OCI-LY3 (cell line): ENCODE measurements at regions not wholly inside any gene's neighbourhood (a gene's known extent, or its start where the extent isn't known, plus 50 kb on each side); places are given as distances from the start of the nearest gene placed in this dataset.
A peak's percentile ranks its signal among the peaks of the same experiment; 100 is the strongest.

Source experiments
- H2AFZ ChIP-seq: fragments of 200-600, 300-600 bp; shearing (Covaris generic); 2 replicates; pipeline ENCODE4 v1.6.0; 2014; ENCODE audit warnings: antibody characterized with exemption, low read depth, low read length
- H3K27ac ChIP-seq: fragments of 200-600, 300-600 bp; sonication (generic); 2 replicates; pipeline ENCODE4 v1.5.1; 2014; ENCODE audit warnings: mild to moderate bottlenecking, low read length, moderate library complexity, mixed read lengths
- H3K27me3 ChIP-seq: fragments of 200-600, 300-600 bp; sonication (generic); 2 replicates; pipeline ENCODE4 v1.6.1; 2014; ENCODE audit warnings: low read depth, low read length, mixed read lengths
- H3K36me3 ChIP-seq: fragments of 200-600, 300-600 bp; sonication (generic); replicated peaks from 2 replicates; pipeline ENCODE3; 2014; ENCODE audit warnings: low read depth, low read length, mixed read lengths
- H3K4me1 ChIP-seq: fragments of 300-600, 200-600 bp; sonication (generic); 2 replicates; pipeline ENCODE4 v1.6.1; 2014; ENCODE audit warnings: low read length, mixed read lengths
- H3K4me2 ChIP-seq: fragments of 200-600, 300-600 bp; sonication (generic); 2 replicates; pipeline ENCODE4 v1.6.1; 2014; ENCODE audit warnings: low read length, mixed read lengths
- H3K4me3 ChIP-seq: fragments of 300-600, 200-600 bp; sonication (generic); 2 replicates; pipeline ENCODE4 v1.5.1; 2014; ENCODE audit warnings: antibody characterized with exemption, mild to moderate bottlenecking, low read length, moderate library complexity
- H3K79me2 ChIP-seq: fragments of 300-600, 200-600 bp; shearing (Covaris generic); 2 replicates; pipeline ENCODE4 v1.6.1; 2014; ENCODE audit warnings: mild to moderate bottlenecking, low read length, mixed read lengths
- H3K9ac ChIP-seq: fragments of 300-600, 200-600 bp; shearing (Covaris generic); 2 replicates; pipeline ENCODE4 v1.6.0; 2014; ENCODE audit warnings: mild to moderate bottlenecking, low read length, moderate library complexity
- H3K9me3 ChIP-seq: fragments of 200-600, 300-600 bp; shearing (Covaris generic); 2 replicates; pipeline ENCODE4 v1.6.1; 2014; ENCODE audit warnings: low read length, mixed read lengths; ENCODE audit not compliant: insufficient read depth
- H4K20me1 ChIP-seq: fragments of 200-600, 300-600 bp; sonication (generic); 2 replicates; pipeline ENCODE4 v1.6.1; 2016; ENCODE audit warnings: low read length, mixed read lengths; ENCODE audit not compliant: insufficient read depth
- CTCF ChIP-seq: fragments of 200-600, 300-600 bp; sonication (generic); IDR thresholded peaks from 2 replicates; pipeline ENCODE4 v1.5.1; 2014; ENCODE audit warnings: antibody characterized with exemption, low read length, low read depth
- EZH2phosphoT487 ChIP-seq: fragments of 200-600 bp; shearing (Covaris generic); IDR thresholded peaks from 2 replicates; pipeline ENCODE4 v1.6.1; 2018; ENCODE audit warnings: antibody characterized with exemption, mixed run types, low read depth

- Histone ChIP-seq H3K4me2 (no peak overlapping the region), H4K20me1 (no peaks in the 10 kb centered on the region), H3K79me2 (no peaks in the 10 kb centered on the region), H3K27ac (no peak overlapping the region), H3K4me1 (no peaks in the 10 kb centered on the region), H3K9me3 (no peaks in the 10 kb centered on the region), H2AFZ (no peak overlapping the region), H3K36me3 (no peaks in the 10 kb centered on the region), H3K9ac (no peak overlapping the region), H3K4me3 (no peak overlapping the region), H3K27me3 (no peaks in the 10 kb centered on the region)
- no peak for TF ChIP-seq EZH2phosphoT487
- no peak for TF ChIP-seq CTCF
These were observed 557.0 kb upstream of the SGO1 start for GRCh38 chr3:20742903-20743552.

DNA sequence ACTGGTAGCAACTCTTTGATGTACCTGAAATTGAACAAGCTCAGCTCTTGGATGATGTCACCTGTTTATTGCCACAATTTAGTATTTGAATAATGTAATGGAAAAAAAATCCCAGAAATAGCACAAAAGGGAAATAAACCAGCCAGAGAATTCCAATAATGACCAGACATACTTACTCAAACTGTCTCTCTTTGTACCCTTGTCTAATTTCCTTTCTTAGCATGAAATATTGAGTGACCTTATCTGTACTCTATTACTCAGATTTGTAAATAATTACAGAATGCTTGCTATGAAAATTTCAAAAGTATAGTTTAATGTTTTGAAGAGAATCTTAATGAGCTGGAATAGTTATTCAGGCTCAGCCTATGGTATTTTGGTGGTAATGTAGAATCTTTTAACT, 555.4 kb upstream of the SGO1 start:
- no peak overlapping the region for H3K27ac ChIP-seq
- H3K9me3 ChIP-seq = no peaks in the 10 kb centered on the region
- no peaks in the 10 kb centered on the region for H4K20me1 ChIP-seq
- H3K4me2 ChIP-seq = no peak overlapping the region
- no peak overlapping the region for H3K9ac ChIP-seq
- no peaks in the 10 kb centered on the region for H3K4me1 ChIP-seq
- no peak for TF ChIP-seq EZH2phosphoT487
- no peak for TF ChIP-seq CTCF
- H3K79me2 ChIP-seq = no peaks in the 10 kb centered on the region
- H2AFZ ChIP-seq = no peak overlapping the region
- H3K4me3 ChIP-seq = no peak overlapping the region
- H3K27me3 ChIP-seq = no peaks in the 10 kb centered on the region
- H3K36me3 ChIP-seq = no peaks in the 10 kb centered on the region

- H3K4me2 ChIP-seq = no peak overlapping the region
These were observed 553.8 kb upstream of the SGO1 start for GRCh38 chr3:20739814-20740213.

DNA sequence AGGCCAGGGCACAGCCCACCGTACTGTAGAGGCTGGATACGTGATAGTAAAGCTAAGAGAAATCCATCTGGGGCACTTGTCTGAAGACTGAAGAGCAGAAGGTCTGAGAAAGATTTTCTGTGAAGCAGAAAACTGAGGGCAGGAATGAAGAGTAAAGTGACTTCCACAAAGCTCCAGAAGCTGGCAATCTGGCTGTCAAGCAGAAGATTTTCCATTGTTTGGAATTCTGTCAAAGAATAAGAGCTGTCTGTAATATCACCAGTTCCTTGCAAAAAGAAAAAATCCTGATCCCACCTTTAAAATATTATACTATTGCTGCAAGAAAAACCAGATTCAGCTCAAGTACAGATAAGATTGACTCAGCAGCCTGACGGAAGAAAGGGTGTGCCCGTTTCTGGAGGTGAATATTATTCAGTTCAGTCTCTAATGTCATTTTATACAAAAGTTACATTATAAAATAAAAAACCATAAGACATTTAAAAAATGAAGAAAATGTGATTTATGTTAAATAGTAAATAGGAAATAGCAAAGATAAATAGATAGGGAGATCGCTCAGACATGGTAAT, 550.4 kb upstream of the SGO1 start:
- Histone ChIP-seq H2AFZ (no peak overlapping the region), H3K9me3 (no peaks in the 10 kb centered on the region), H3K4me3 (no peak overlapping the region), H3K4me2 (no peak overlapping the region), H3K36me3 (no peaks in the 10 kb centered on the region), H3K27ac (no peak overlapping the region), H3K79me2 (no peaks in the 10 kb centered on the region), H3K9ac (no peak overlapping the region), H3K27me3 (no peaks in the 10 kb centered on the region), H3K4me1 (no peaks in the 10 kb centered on the region), H4K20me1 (no peaks in the 10 kb centered on the region)
- TF ChIP-seq EZH2phosphoT487 (no peak), CTCF (no peak)

More at GRCh38 chr3:20739814-20740213, 553.8 kb upstream of the SGO1 start:
- H4K20me1 ChIP-seq = no peaks in the 10 kb centered on the region
- no peaks in the 10 kb centered on the region for H3K4me1 ChIP-seq
- H3K27me3 ChIP-seq = no peaks in the 10 kb centered on the region
- H3K9me3 ChIP-seq = no peaks in the 10 kb centered on the region
- H3K4me3 ChIP-seq = no peak overlapping the region
- TF ChIP-seq CTCF = peak; percentile 40
- no peak for TF ChIP-seq EZH2phosphoT487
- H3K36me3 ChIP-seq = no peaks in the 10 kb centered on the region
- no peak overlapping the region for H2AFZ ChIP-seq
- H3K27ac ChIP-seq = no peak overlapping the region
- no peaks in the 10 kb centered on the region for H3K79me2 ChIP-seq
- no peak overlapping the region for H3K9ac ChIP-seq
